ENCODE measurements at regions not wholly inside any gene's neighbourhood (a gene's known extent, or its start where the extent isn't known, plus 50 kb on each side); places are given as distances from the start of the nearest gene placed in this dataset.

DNA sequence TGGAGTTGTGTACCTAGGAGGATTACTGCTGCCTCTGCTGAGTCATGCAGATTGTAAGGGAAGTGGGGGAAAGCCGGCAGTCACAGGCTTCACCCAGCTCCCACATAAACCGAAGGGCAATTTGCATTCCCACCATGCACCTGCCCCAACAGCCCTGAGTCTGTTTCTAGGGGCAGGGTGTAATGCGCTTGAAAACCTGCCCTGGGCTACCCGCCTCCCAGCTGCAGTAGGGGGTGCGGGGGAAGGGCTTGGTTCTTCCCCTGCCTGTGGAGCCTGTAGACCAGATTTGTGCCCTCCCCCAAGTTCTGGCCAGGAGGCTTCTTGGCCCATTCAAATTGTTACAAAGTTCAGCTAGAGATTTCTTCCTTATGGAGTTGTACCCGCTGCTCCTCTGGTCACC is 269.2 kb upstream of the DDX53 start:
- Histone ChIP-seq H3K27ac (no peak overlapping the region), H3K27me3 (no peaks in the 10 kb centered on the region), H3K9me3 (no peaks in the 10 kb centered on the region), H3K4me3 (no peak overlapping the region), H3K4me1 (no peaks in the 10 kb centered on the region), H3K36me3 (no peaks in the 10 kb centered on the region)
- DNase-seq (no peak), ATAC-seq (no peak)
- intact Hi-C loops (cut with DNase I): no loop called here
- TF ChIP-seq, protein P1, sequence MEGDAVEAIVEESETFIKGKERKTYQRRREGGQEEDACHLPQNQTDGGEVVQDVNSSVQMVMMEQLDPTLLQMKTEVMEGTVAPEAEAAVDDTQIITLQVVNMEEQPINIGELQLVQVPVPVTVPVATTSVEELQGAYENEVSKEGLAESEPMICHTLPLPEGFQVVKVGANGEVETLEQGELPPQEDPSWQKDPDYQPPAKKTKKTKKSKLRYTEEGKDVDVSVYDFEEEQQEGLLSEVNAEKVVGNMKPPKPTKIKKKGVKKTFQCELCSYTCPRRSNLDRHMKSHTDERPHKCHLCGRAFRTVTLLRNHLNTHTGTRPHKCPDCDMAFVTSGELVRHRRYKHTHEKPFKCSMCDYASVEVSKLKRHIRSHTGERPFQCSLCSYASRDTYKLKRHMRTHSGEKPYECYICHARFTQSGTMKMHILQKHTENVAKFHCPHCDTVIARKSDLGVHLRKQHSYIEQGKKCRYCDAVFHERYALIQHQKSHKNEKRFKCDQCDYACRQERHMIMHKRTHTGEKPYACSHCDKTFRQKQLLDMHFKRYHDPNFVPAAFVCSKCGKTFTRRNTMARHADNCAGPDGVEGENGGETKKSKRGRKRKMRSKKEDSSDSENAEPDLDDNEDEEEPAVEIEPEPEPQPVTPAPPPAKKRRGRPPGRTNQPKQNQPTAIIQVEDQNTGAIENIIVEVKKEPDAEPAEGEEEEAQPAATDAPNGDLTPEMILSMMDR (IDR thresholded peaks at IDR 0.05): no peak

DNA sequence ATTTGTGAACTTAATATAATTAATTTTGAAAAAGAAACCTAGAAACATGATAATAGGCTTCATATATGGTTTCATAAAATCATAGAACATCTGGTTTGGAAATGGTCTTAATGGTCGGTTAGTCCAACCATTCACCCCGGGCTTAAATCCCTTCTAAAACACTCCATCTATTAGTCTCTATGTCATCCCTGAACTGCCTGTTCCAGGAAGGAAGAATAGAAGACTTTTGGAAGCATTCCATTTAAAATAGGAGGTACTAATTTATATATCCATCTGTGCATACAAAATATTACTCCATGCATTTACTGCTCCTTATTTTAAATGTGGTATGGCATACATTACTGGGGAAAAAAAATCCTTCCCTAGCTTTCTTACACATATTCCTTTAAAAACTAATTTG is 262.2 kb upstream of the DDX53 start:
- intact Hi-C loops (cut with DNase I): no loop called here

DNA sequence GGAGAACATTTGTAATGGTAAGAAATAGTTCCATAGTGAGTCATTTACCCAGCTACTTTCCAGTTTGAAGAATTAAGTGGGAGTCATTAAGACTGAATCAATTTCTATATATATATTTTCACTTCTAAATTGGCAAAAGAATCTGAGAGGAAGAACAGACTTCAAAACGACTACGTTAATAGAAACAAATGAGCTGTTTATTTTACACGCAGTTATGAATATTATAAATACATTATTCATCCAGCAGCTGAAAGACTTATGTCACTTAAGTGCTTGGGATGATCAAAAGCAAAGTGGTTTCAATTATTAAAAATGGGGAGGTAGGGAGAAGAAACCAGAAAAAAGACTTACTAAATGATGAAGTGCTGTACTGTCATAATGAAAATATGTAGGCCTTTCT is 260.5 kb upstream of the DDX53 start:
- no peak for ATAC-seq
- H3K27me3 ChIP-seq: no peaks in the 10 kb centered on the region
- H3K9me3 ChIP-seq: no peaks in the 10 kb centered on the region
- no peak for DNase-seq
- intact Hi-C loops (cut with DNase I): no loop called here
- TF ChIP-seq, protein P1 (IDR thresholded peaks at IDR 0.05): no peak
- H3K4me1 ChIP-seq: no peaks in the 10 kb centered on the region
- no peaks in the 10 kb centered on the region for H3K36me3 ChIP-seq
- no peak overlapping the region for H3K27ac ChIP-seq
- H3K4me3 ChIP-seq: no peak overlapping the region

More for the DNA sequence above, 262.2 kb upstream of the DDX53 start:
- ATAC-seq: no peak
- no peaks in the 10 kb centered on the region for H3K27me3 ChIP-seq
- H3K9me3 ChIP-seq: no peaks in the 10 kb centered on the region
- no peaks in the 10 kb centered on the region for H3K36me3 ChIP-seq
- DNase-seq: no peak
- TF ChIP-seq, protein P1 (IDR thresholded peaks at IDR 0.05): no peak
- no peak overlapping the region for H3K27ac ChIP-seq
- no peak overlapping the region for H3K4me3 ChIP-seq
- H3K4me1 ChIP-seq: no peaks in the 10 kb centered on the region

DNA sequence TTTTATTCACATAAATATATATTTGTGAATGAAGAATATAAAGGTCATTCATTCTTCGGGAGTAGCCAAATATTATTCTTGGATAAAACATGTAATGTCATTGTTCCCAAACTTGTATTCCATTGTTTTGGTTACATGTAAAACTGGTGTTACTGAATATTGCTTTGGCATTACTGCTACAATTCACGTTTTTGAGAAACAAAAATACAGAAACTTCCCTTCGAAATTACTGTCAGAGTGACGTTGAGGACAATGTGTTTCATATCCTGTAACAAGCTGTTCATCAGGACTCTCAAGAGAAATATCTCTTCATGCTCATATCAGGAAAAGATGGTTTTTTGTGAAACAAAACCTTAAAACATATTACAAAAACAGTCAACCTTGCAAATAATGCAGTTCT is 258.9 kb upstream of the DDX53 start:
- Histone ChIP-seq H3K36me3 (no peaks in the 10 kb centered on the region), H3K27me3 (no peaks in the 10 kb centered on the region), H3K4me3 (no peak overlapping the region), H3K4me1 (no peaks in the 10 kb centered on the region), H3K9me3 (no peaks in the 10 kb centered on the region), H3K27ac (no peak overlapping the region)
- ATAC-seq: no peak
- intact Hi-C loops (cut with DNase I): no loop called here
- TF ChIP-seq, protein P1 (IDR thresholded peaks at IDR 0.05): no peak
- no peak for DNase-seq

DNA sequence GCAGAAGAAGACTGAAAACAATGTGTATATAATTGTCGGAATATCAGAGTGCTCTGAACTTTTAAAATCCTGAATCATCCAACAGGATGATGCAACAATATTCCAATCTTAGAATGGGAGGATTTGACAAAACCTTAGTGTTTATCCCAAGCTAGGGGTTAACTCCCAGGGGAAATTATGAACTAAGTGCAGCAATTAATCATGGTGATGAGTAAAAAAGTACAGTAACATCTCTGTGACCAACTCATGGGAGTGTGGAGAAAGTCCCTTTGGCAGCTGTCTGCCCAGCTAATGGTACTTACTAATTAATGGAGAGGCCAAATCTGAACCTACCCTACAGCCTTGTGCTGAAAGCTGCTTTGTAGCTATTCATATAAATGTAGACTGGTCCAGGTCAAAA is 257.6 kb upstream of the DDX53 start:
- Histone ChIP-seq H3K4me1 (no peaks in the 10 kb centered on the region), H3K9me3 (no peaks in the 10 kb centered on the region), H3K27ac (no peak overlapping the region), H3K36me3 (no peaks in the 10 kb centered on the region), H3K4me3 (no peak overlapping the region), H3K27me3 (no peaks in the 10 kb centered on the region)
- TF ChIP-seq, protein P1 (IDR thresholded peaks at IDR 0.05): no peak
- ATAC-seq: no peak
- no peak for DNase-seq
- intact Hi-C loops (cut with DNase I): no loop called here

DNA sequence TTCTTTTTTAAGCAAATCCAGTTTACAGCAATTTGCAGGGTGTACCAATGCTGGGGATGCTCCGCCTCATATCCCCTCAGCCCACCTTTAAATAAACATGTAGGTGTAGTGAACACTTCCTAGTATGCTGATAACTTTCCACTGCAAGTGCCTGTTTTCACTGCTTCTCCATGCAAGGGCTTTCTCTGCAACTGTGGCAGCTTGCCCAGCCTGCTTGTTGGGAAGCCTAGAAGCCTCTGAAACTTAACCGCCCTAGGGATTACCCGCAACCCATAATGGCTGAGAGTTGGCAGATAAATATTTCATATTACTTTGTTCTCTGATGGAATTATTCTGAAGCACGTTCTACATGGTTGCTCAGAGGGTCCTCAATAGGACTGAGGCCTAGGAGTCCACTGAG is 253.7 kb upstream of the DDX53 start:
- no peak overlapping the region for H3K4me3 ChIP-seq
- ATAC-seq: no peak
- H3K27me3 ChIP-seq: no peaks in the 10 kb centered on the region
- H3K27ac ChIP-seq: no peak overlapping the region
- intact Hi-C loops (cut with DNase I): no loop called here
- no peaks in the 10 kb centered on the region for H3K36me3 ChIP-seq
- DNase-seq: no peak
- no peaks in the 10 kb centered on the region for H3K4me1 ChIP-seq
- H3K9me3 ChIP-seq: no peaks in the 10 kb centered on the region
- TF ChIP-seq, protein P1 (IDR thresholded peaks at IDR 0.05): no peak

All from upper lobe of right lung (tissue), 1 donor.